Activated T-cell treated with anti-CD3 and anti-CD28 coated beads, Interleukin-2, amount 50 U/mL, for 4 hours (primary cell): ENCODE measurements at regions not wholly inside any gene's neighbourhood (a gene's known extent, or its start where the extent isn't known, plus 50 kb on each side); places are given as distances from the start of the nearest gene placed in this dataset.

Experiments
- ATAC-seq, 2 donors: fragments of 200-7000 bp; cut with Tn5 transposase; one replicate each; pipeline ENCODE4 v1.10.0; 2021
- DNase-seq: peaks from one replicate; pipeline ENCODE4 v3.0.0-alpha.2; 2020
- H3K27me3 Mint-ChIP-seq: one replicate; pipeline ENCODE4 v1.8.0; 2021; ENCODE audit warnings: low read depth, mixed read lengths
- H3K36me3 Mint-ChIP-seq: one replicate; pipeline ENCODE4 v1.8.0; 2022; ENCODE audit warnings: mixed read lengths; ENCODE audit not compliant: insufficient read depth
- H3K4me1 Mint-ChIP-seq: one replicate; pipeline ENCODE4 v1.8.0; 2021; ENCODE audit warnings: low read depth, mixed read lengths
- H3K4me3 Mint-ChIP-seq: one replicate; pipeline ENCODE4 v1.8.0; 2021; ENCODE audit warnings: mild to moderate bottlenecking, moderate library complexity, mixed read lengths
- H3K9me3 Mint-ChIP-seq: one replicate; pipeline ENCODE4 v1.8.0; 2021; ENCODE audit warnings: mixed read lengths

GRCh38 chr6:158249340-158249836, 62.9 kb upstream of the TULP4 start:
- H3K9me3 Mint-ChIP-seq: no peaks in the 10 kb centered on the region
- H3K27me3 Mint-ChIP-seq: no peaks in the 10 kb centered on the region
- peaks cover 27% of the 10 kb centered on the region for H3K36me3 Mint-ChIP-seq
- ATAC-seq (no peak), DNase-seq (no peak)
- no peak overlapping the region for H3K4me3 Mint-ChIP-seq
- peaks cover 8% of the 10 kb centered on the region for H3K4me1 Mint-ChIP-seq

- no peaks in the 10 kb centered on the region for H3K27me3 Mint-ChIP-seq
- no peak for DNase-seq
- H3K36me3 Mint-ChIP-seq: peaks cover 21% of the 10 kb centered on the region
- H3K4me3 Mint-ChIP-seq: no peak overlapping the region
- peaks cover 21% of the 10 kb centered on the region for H3K4me1 Mint-ChIP-seq
- no peak for ATAC-seq
- no peaks in the 10 kb centered on the region for H3K9me3 Mint-ChIP-seq
Measured at GRCh38 chr6:158251565-158251964, 60.7 kb upstream of the TULP4 start.

- Mint-ChIP-seq H3K27me3 (no peaks in the 10 kb centered on the region), H3K9me3 (no peaks in the 10 kb centered on the region), H3K4me3 (no peak overlapping the region), H3K4me1 (peaks cover 36% of the 10 kb centered on the region), H3K36me3 (peaks cover 19% of the 10 kb centered on the region)
- ATAC-seq: no peak
- DNase-seq: no peak
Measured at GRCh38 chr6:158253248-158253647, 59.0 kb upstream of the TULP4 start.

GRCh38 chr6:158255275-158255988, 56.8 kb upstream of the TULP4 start:
- Mint-ChIP-seq H3K27me3 (no peaks in the 10 kb centered on the region), H3K4me3 (no peak overlapping the region), H3K9me3 (no peaks in the 10 kb centered on the region), H3K4me1 (peaks cover 39% of the 10 kb centered on the region), H3K36me3 (peaks cover 19% of the 10 kb centered on the region)
- DNase-seq (no peak), ATAC-seq (no peak)

- Mint-ChIP-seq H3K4me1 (peaks cover 37% of the 10 kb centered on the region), H3K9me3 (no peaks in the 10 kb centered on the region), H3K36me3 (peaks cover 15% of the 10 kb centered on the region), H3K4me3 (peak overlapping the region; percentile 5), H3K27me3 (no peaks in the 10 kb centered on the region)
- peak in 1 of 2 donors; percentile 32 for ATAC-seq
- no peak for DNase-seq
Measured at GRCh38 chr6:158255989-158256601, 56.2 kb upstream of the TULP4 start.

GRCh38 chr6:158256746-158257424, 55.4 kb upstream of the TULP4 start:
- ATAC-seq (no peak), DNase-seq (no peak)
- H3K36me3 Mint-ChIP-seq: peaks cover 12% of the 10 kb centered on the region
- H3K9me3 Mint-ChIP-seq: no peaks in the 10 kb centered on the region
- no peak overlapping the region for H3K4me3 Mint-ChIP-seq
- peaks cover 37% of the 10 kb centered on the region for H3K4me1 Mint-ChIP-seq
- H3K27me3 Mint-ChIP-seq: no peaks in the 10 kb centered on the region

GRCh38 chr6:158257425-158257759, 54.9 kb upstream of the TULP4 start:
- no peak overlapping the region for H3K4me3 Mint-ChIP-seq
- DNase-seq: no peak
- H3K36me3 Mint-ChIP-seq: peaks cover 10% of the 10 kb centered on the region

GRCh38 chr6:158257781-158258180, 54.5 kb upstream of the TULP4 start:
- ATAC-seq: no peak
- DNase-seq: no peak
- Mint-ChIP-seq H3K4me1 (peaks cover 39% of the 10 kb centered on the region), H3K4me3 (no peak overlapping the region), H3K9me3 (no peaks in the 10 kb centered on the region), H3K27me3 (no peaks in the 10 kb centered on the region), H3K36me3 (peaks cover 7% of the 10 kb centered on the region)

More at GRCh38 chr6:158257425-158257759, 54.9 kb upstream of the TULP4 start:
- Mint-ChIP-seq H3K4me1 (peaks cover 37% of the 10 kb centered on the region), H3K9me3 (no peaks in the 10 kb centered on the region), H3K27me3 (no peaks in the 10 kb centered on the region)
- no peak for ATAC-seq

GRCh38 chr6:158259136-158259535, 53.1 kb upstream of the TULP4 start:
- Mint-ChIP-seq H3K9me3 (no peaks in the 10 kb centered on the region), H3K27me3 (no peaks in the 10 kb centered on the region), H3K4me1 (peaks cover 37% of the 10 kb centered on the region), H3K36me3 (peaks cover 2% of the 10 kb centered on the region), H3K4me3 (no peak overlapping the region)
- no peak for DNase-seq
- no peak for ATAC-seq

- no peaks in the 10 kb centered on the region for H3K27me3 Mint-ChIP-seq
- no peak for DNase-seq
- H3K4me3 Mint-ChIP-seq: no peak overlapping the region
- H3K36me3 Mint-ChIP-seq: peaks cover 2% of the 10 kb centered on the region
- no peak for ATAC-seq
- no peaks in the 10 kb centered on the region for H3K9me3 Mint-ChIP-seq
- H3K4me1 Mint-ChIP-seq: peaks cover 37% of the 10 kb centered on the region
Measured at GRCh38 chr6:158259845-158260244, 52.4 kb upstream of the TULP4 start.

GRCh38 chr6:158262082-158262481, 50.2 kb upstream of the TULP4 start:
- no peaks in the 10 kb centered on the region for H3K9me3 Mint-ChIP-seq
- no peaks in the 10 kb centered on the region for H3K36me3 Mint-ChIP-seq
- H3K27me3 Mint-ChIP-seq: no peaks in the 10 kb centered on the region
- peaks cover 16% of the 10 kb centered on the region for H3K4me1 Mint-ChIP-seq
- H3K4me3 Mint-ChIP-seq: no peak overlapping the region
- no peak for ATAC-seq
- DNase-seq: no peak
